ENCODE measurements at regions not wholly inside any gene's neighbourhood (a gene's known extent, or its start where the extent isn't known, plus 50 kb on each side); places are given as distances from the start of the nearest gene placed in this dataset.

DNA sequence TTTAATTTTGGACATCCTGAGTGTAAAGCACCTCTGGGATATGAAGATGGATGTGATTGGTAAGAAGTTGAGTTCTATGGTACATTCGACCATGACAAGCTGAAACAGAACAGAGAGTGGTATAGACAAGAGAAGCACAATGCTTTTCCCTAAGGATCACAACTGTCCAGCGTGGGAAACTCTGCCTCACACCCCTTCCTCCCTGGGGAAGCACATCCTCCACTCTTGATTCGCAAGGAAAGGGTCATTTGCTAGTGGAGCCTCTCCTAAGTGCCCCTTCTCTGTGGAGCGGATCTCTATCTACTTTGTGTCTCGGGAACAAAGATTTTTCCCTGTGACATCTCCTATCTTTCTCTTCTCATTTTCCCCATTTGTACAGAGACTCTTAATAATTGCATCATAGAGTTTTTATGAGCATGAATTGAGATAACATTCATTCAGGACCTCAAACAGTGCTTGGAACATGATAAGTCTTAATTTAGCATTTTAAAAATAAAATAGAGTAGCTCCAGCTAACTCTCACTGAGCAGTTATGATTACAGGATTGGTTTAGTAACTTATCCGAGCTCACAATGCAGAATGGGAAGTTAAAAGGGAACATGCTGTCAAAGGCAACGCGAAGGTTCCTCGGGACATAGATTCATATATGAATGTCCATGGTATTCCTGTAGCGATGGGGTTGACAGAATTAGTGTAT lies 775.2 kb downstream of the C6orf118 start:
- WGBS (ENCODE audit: extremely low coverage, insufficient read length, low lambda C conversion rate), result no CpG with 5 or more reads among the region's 10 CpGs
- no peak overlapping the region for H3K27ac Mint-ChIP-seq

More for the DNA sequence above, 775.2 kb downstream of the C6orf118 start:
- Histone ChIP-seq H3K27me3 (ENCODE audit: insufficient read depth, low read length) (no peaks in the 10 kb centered on the region), H2BK12ac (ENCODE audit: insufficient read length, low read depth, low read length) (no peak overlapping the region), H3K23ac (ENCODE audit: insufficient read length, low read depth, low read length) (no peak overlapping the region), H4K5ac (ENCODE audit: insufficient read length, low read depth, low read length) (no peak overlapping the region), H3K14ac (ENCODE audit: insufficient read depth, low read length) (no peak overlapping the region), H3K18ac (ENCODE audit: insufficient read length, low read depth, low read length) (no peak overlapping the region), H2BK120ac (ENCODE audit: low read depth, low read length, poor library complexity, severe bottlenecking) (no peak overlapping the region), H4K91ac (ENCODE audit: insufficient read length, low read depth, low read length) (no peak overlapping the region), H3T11ph (ENCODE audit: low read length) (no peak overlapping the region), H3K4me2 (ENCODE audit: insufficient read depth, insufficient read length, low read length) (no peak overlapping the region), H3K79me1 (ENCODE audit: insufficient read depth, low read depth, low read length, poor library complexity, severe bottlenecking) (no peaks in the 10 kb centered on the region), H4K20me1 (ENCODE audit: control insufficient read depth, insufficient read depth, insufficient read length) (no peaks in the 10 kb centered on the region), H3K9me3 (ENCODE audit: control insufficient read depth, low read depth, low read length) (no peaks in the 10 kb centered on the region), H4K8ac (replicated peaks; ENCODE audit: insufficient read length, low read depth, low read length) (no peak overlapping the region), H2BK5ac (ENCODE audit: insufficient read length, low read length) (no peak overlapping the region), H3K9ac (ENCODE audit: extremely low read depth, insufficient read length, low read length) (no peak overlapping the region), H3K56ac (ENCODE audit: insufficient read length, low read depth, low read length) (no peak overlapping the region), H3K23me2 (ENCODE audit: insufficient read length, low read depth, low read length, poor library complexity, severe bottlenecking) (no peaks in the 10 kb centered on the region), H3K27ac (ENCODE audit: insufficient read length, low read depth, low read length) (no peak overlapping the region), H2AFZ (ENCODE audit: low read length) (no peak overlapping the region), H3K4ac (ENCODE audit: low read depth, low read length) (no peak overlapping the region), H2AK5ac (ENCODE audit: insufficient read length, low read length) (no peak overlapping the region), H2BK20ac (ENCODE audit: low read depth, low read length, poor library complexity, severe bottlenecking) (no peak overlapping the region), H3K4me1 (ENCODE audit: insufficient read depth, low read length) (no peaks in the 10 kb centered on the region), H3K79me2 (ENCODE audit: insufficient read depth, low read length) (no peaks in the 10 kb centered on the region), H2BK15ac (ENCODE audit: low read depth, low read length) (no peak overlapping the region)
- peaks cover 2 to 14% of the 10 kb centered on the region in 2 experiments; a peak in 1 of 5 replicates for H3K9me3 Mint-ChIP-seq
- H3K27me3 Mint-ChIP-seq (ENCODE audit: low read depth), result no peaks in the 10 kb centered on the region
- TF ChIP-seq, protein P1, sequence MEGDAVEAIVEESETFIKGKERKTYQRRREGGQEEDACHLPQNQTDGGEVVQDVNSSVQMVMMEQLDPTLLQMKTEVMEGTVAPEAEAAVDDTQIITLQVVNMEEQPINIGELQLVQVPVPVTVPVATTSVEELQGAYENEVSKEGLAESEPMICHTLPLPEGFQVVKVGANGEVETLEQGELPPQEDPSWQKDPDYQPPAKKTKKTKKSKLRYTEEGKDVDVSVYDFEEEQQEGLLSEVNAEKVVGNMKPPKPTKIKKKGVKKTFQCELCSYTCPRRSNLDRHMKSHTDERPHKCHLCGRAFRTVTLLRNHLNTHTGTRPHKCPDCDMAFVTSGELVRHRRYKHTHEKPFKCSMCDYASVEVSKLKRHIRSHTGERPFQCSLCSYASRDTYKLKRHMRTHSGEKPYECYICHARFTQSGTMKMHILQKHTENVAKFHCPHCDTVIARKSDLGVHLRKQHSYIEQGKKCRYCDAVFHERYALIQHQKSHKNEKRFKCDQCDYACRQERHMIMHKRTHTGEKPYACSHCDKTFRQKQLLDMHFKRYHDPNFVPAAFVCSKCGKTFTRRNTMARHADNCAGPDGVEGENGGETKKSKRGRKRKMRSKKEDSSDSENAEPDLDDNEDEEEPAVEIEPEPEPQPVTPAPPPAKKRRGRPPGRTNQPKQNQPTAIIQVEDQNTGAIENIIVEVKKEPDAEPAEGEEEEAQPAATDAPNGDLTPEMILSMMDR (conservative IDR thresholded peaks at IDR 0.05), result no peak
- H3K36me3 Mint-ChIP-seq (ENCODE audit: insufficient read depth in 1 of 3, low read depth in 3 of 3), result peaks cover 0 to 13% (median 2%) of the 10 kb centered on the region in 3 experiments; a peak in 4 of 7 replicates
- DNase-seq, result no peak
- H3K4me3 Mint-ChIP-seq, result no peak overlapping the region
- H3K4me1 Mint-ChIP-seq, result peaks cover 9 to 11% of the 10 kb centered on the region in 2 experiments

Data from H9 (cell line).